Mesenchymal stem cell (in vitro differentiated cells and primary cell): ENCODE measurements at regions not wholly inside any gene's neighbourhood (a gene's known extent, or its start where the extent isn't known, plus 50 kb on each side); places are given as distances from the start of the nearest gene placed in this dataset.

Experiments used
- DNase-seq: peaks from one replicate; pipeline ENCODE4 v3.0.0-alpha.2; 2013
- H2AFZ ChIP-seq: one replicate; pipeline ENCODE4 v1.6.1; 2013; ENCODE audit warnings: low read depth, mild to moderate bottlenecking, control low read depth, inconsistent platforms, low read length, moderate library complexity
- H2AK5ac ChIP-seq: 2 replicates; pipeline ENCODE4 v1.6.1; 2013; ENCODE audit warnings: low read length, moderate library complexity, mild to moderate bottlenecking, inconsistent platforms; ENCODE audit not compliant: severe bottlenecking
- H2BK120ac ChIP-seq: one replicate; pipeline ENCODE4 v1.6.1; 2013; ENCODE audit warnings: low read depth, mild to moderate bottlenecking, inconsistent platforms, low read length, moderate library complexity
- H2BK12ac ChIP-seq, 2 experiments: one replicate each; pipeline ENCODE4 v1.6.1; 2013; ENCODE audit warnings: inconsistent platforms in 2 of 2, low read length in 2 of 2, mild to moderate bottlenecking in 2 of 2, moderate library complexity in 2 of 2, control low read depth in 1 of 2
- H2BK15ac ChIP-seq: one replicate; pipeline ENCODE4 v1.6.1; 2013; ENCODE audit warnings: mild to moderate bottlenecking, low read depth, inconsistent platforms; ENCODE audit not compliant: poor library complexity, severe bottlenecking
- H2BK5ac ChIP-seq: 2 replicates; pipeline ENCODE4 v1.6.1; 2013; ENCODE audit warnings: low read depth, mild to moderate bottlenecking, low read length, control low read depth, inconsistent platforms; ENCODE audit not compliant: poor library complexity, severe bottlenecking
- H3K14ac ChIP-seq, 2 experiments: one replicate each; pipeline ENCODE4 v1.6.1; 2013; ENCODE audit warnings: inconsistent platforms in 2 of 2, low read length in 2 of 2, control low read depth in 1 of 2, mild to moderate bottlenecking in 1 of 2, moderate library complexity in 1 of 2
- H3K18ac ChIP-seq, 2 experiments: one replicate each; pipeline ENCODE4 v1.6.1; 2013; ENCODE audit warnings: inconsistent platforms in 2 of 2, low read length in 2 of 2, control low read depth in 1 of 2, low read depth in 1 of 2, mild to moderate bottlenecking in 1 of 2
- H3K23ac ChIP-seq, 2 experiments: one replicate each; pipeline ENCODE4 v1.6.1; 2013; ENCODE audit warnings: inconsistent platforms in 2 of 2, low read length in 2 of 2, mild to moderate bottlenecking in 2 of 2, moderate library complexity in 2 of 2, control low read depth in 1 of 2
- H3K27ac ChIP-seq: 2 replicates; pipeline ENCODE4 v1.5.1; 2013; ENCODE audit warnings: mild to moderate bottlenecking, moderate library complexity, low read length, control low read depth, inconsistent platforms; ENCODE audit not compliant: poor library complexity, severe bottlenecking
- H3K27me3 ChIP-seq, 2 experiments: 2 replicates each; pipeline versions ENCODE4 v1.6.1 to v1.7.0; 2013; ENCODE audit warnings: low read length in 2 of 2, mild to moderate bottlenecking in 2 of 2, moderate library complexity in 2 of 2, control low read depth in 1 of 2, inconsistent platforms in 1 of 2; ENCODE audit not compliant: control insufficient read depth in 1 of 2, insufficient read depth in 1 of 2
- H3K36me3 ChIP-seq, 2 experiments: 2 replicates each; pipeline versions ENCODE4 v1.6.1 to v1.7.0; 2013; ENCODE audit warnings: low read length in 2 of 2, control low read depth in 1 of 2, inconsistent platforms in 1 of 2, low read depth in 1 of 2, mild to moderate bottlenecking in 1 of 2; ENCODE audit not compliant: insufficient read depth in 2 of 2, control insufficient read depth in 1 of 2
- H3K4ac ChIP-seq, 2 experiments: one replicate each; pipeline ENCODE4 v1.6.1; 2013; ENCODE audit warnings: inconsistent platforms in 2 of 2, low read length in 2 of 2, mild to moderate bottlenecking in 2 of 2, moderate library complexity in 2 of 2, control low read depth in 1 of 2, low read depth in 1 of 2
- H3K4me1 ChIP-seq: 2 replicates; pipeline ENCODE4 v1.6.1; 2013; ENCODE audit warnings: low read depth, low read length, control low read depth; ENCODE audit not compliant: control insufficient read depth, insufficient read depth
- H3K4me2 ChIP-seq: 2 replicates; pipeline ENCODE4 v1.6.1; 2013; ENCODE audit warnings: low read length, mild to moderate bottlenecking, inconsistent platforms; ENCODE audit not compliant: poor library complexity, severe bottlenecking
- H3K4me3 ChIP-seq, 2 experiments: 2 replicates each; pipeline versions ENCODE4 v1.5.1 to v1.7.0; 2013; ENCODE audit warnings: low read length in 2 of 2, mild to moderate bottlenecking in 2 of 2, control low read depth in 1 of 2, low read depth in 1 of 2; ENCODE audit not compliant: insufficient read depth in 1 of 2
- H3K79me1 ChIP-seq: replicated peaks from 2 replicates; pipeline ENCODE4 v1.6.1; 2013; ENCODE audit warnings: mild to moderate bottlenecking, control low read depth, low read length, inconsistent platforms; ENCODE audit not compliant: poor library complexity, severe bottlenecking
- H3K9ac ChIP-seq: 2 replicates; pipeline ENCODE4 v1.7.0; 2013; ENCODE audit warnings: mild to moderate bottlenecking, low read length, moderate library complexity
- H3K9me3 ChIP-seq: 2 replicates; pipeline ENCODE4 v1.7.0; 2013; ENCODE audit warnings: mild to moderate bottlenecking, low read length; ENCODE audit not compliant: control insufficient read depth
- H4K8ac ChIP-seq: one replicate; pipeline ENCODE4 v1.6.1; 2013; ENCODE audit warnings: inconsistent platforms, mild to moderate bottlenecking, low read length, moderate library complexity
- H4K91ac ChIP-seq: one replicate; pipeline ENCODE4 v1.6.1; 2013; ENCODE audit warnings: mild to moderate bottlenecking, low read length, inconsistent platforms
- WGBS: methylation state at CpG from one replicate; pipeline ENCODE4 v1.1.7; 2013; ENCODE audit warnings: mixed read lengths; 5-methylcytosine and 5-hydroxymethylcytosine counted together

DNA sequence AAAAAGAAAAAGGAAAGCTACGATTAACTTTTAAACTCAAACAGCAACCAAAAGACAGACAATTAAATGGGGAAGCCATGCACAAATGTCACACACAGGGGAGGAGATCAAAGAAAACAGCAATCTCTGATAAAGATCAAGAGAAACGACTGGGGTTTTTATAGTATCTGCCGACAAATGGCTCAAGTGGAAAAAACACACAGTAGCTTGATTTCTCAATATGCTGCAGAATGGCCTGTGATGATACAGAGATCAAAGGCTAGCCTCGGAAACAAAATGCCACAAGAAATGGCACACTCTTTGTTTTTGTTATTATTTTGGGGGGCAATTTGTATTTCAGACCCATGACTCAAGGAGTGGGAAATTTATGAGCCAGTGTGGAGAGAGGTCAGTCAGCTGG is 126.1 kb downstream of the TEX36 start:
- no peak overlapping the region for H4K8ac ChIP-seq
- H3K4me2 ChIP-seq: no peak overlapping the region
- no peak overlapping the region for H2BK5ac ChIP-seq
- no peak overlapping the region for H3K14ac ChIP-seq
- peaks cover 0 to 46% of the 10 kb centered on the region in 2 experiments for H3K27me3 ChIP-seq
- no peak overlapping the region for H3K4ac ChIP-seq
- no peak overlapping the region for H2AK5ac ChIP-seq
- H3K9ac ChIP-seq: no peak overlapping the region
- no peak for DNase-seq
- no peak overlapping the region for H2BK15ac ChIP-seq
- no peaks in the 10 kb centered on the region for H3K36me3 ChIP-seq
- H3K23ac ChIP-seq: no peak overlapping the region
- 36% methylated on average over 3 of the region's 4 CpGs for WGBS
- H2BK120ac ChIP-seq: no peak overlapping the region
- no peak overlapping the region for H3K27ac ChIP-seq
- H3K4me3 ChIP-seq: no peak overlapping the region
- H3K9me3 ChIP-seq: peaks cover 16% of the 10 kb centered on the region
- H2BK12ac ChIP-seq: no peak overlapping the region
- H3K4me1 ChIP-seq: no peaks in the 10 kb centered on the region
- H2AFZ ChIP-seq: no peak overlapping the region
- H4K91ac ChIP-seq: no peak overlapping the region
- no peaks in the 10 kb centered on the region for H3K79me1 ChIP-seq
- no peak overlapping the region for H3K18ac ChIP-seq

DNA sequence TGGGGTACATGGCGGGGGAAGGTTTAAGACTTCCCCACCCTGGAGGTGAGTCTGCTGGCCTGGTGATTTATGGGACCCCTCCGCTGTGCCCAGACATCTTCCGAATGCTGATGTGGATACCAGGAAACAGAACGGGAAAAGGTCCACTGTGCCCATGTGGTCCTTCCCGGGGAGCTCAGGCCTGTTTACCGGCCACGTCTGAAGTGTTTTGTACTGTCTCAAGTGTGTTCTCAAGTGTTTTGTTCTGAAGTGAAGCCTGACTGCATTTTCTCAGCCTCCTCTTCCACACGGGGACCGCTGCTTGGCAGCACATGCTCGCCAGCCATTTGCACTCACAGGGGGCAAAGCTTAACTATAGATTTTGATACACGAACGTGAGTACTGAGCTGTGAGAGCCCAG is 127.2 kb downstream of the TEX36 start:
- WGBS: 83% methylated on average over 12 of the region's 12 CpGs
- H2BK12ac ChIP-seq: no peak overlapping the region
- no peak overlapping the region for H3K4me2 ChIP-seq
- no peak overlapping the region for H4K8ac ChIP-seq
- H3K14ac ChIP-seq: no peak overlapping the region
- no peak overlapping the region for H2AFZ ChIP-seq
- no peak overlapping the region for H2BK15ac ChIP-seq
- no peak overlapping the region for H3K23ac ChIP-seq
- H3K36me3 ChIP-seq: no peaks in the 10 kb centered on the region
- no peak overlapping the region for H3K18ac ChIP-seq
- no peak overlapping the region for H2AK5ac ChIP-seq
- H2BK5ac ChIP-seq: no peak overlapping the region
- peaks cover 18% of the 10 kb centered on the region for H3K9me3 ChIP-seq
- no peak overlapping the region for H3K4ac ChIP-seq
- DNase-seq: no peak
- H3K27ac ChIP-seq: no peak overlapping the region
- no peak overlapping the region for H4K91ac ChIP-seq
- H3K9ac ChIP-seq: no peak overlapping the region
- H3K27me3 ChIP-seq: peaks cover 0 to 50% of the 10 kb centered on the region in 2 experiments
- H2BK120ac ChIP-seq: no peak overlapping the region
- H3K4me1 ChIP-seq: no peaks in the 10 kb centered on the region
- H3K4me3 ChIP-seq: no peak overlapping the region
- H3K79me1 ChIP-seq: no peaks in the 10 kb centered on the region

DNA sequence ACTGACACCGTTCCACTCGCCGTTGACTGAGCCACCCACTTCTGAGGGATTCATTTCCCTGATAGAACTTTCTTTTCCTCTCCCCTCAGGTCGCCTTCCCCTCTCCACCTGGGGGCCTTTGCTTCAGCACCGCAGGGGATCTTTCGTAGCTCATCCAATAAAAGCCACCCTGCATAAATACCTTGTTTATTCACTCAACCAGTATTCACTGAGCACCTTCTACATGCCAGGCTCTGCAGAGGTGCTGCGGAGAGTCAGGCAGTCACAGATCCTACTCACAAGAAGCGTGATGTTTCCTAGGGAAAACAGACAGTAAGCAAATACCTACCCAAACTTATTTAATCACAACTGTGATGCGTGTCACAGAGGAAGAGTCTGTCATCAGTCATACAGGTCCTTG is 127.7 kb downstream of the TEX36 start:
- Histone ChIP-seq H3K4me1 (no peaks in the 10 kb centered on the region), H3K27me3 (peaks cover 0 to 52% of the 10 kb centered on the region in 2 experiments), H3K36me3 (no peaks in the 10 kb centered on the region), H2BK12ac (no peak overlapping the region), H2BK120ac (no peak overlapping the region), H2AK5ac (no peak overlapping the region), H4K8ac (no peak overlapping the region), H3K4me3 (no peak overlapping the region), H3K14ac (no peak overlapping the region), H3K4me2 (no peak overlapping the region), H3K9ac (no peak overlapping the region), H2BK15ac (no peak overlapping the region), H4K91ac (no peak overlapping the region), H3K27ac (no peak overlapping the region), H3K9me3 (peaks cover 18% of the 10 kb centered on the region), H3K4ac (no peak overlapping the region), H3K23ac (no peak overlapping the region), H3K79me1 (no peaks in the 10 kb centered on the region), H2AFZ (no peak overlapping the region), H2BK5ac (no peak overlapping the region), H3K18ac (no peak overlapping the region)
- WGBS: 82% methylated on average over 9 of the region's 9 CpGs
- DNase-seq: no peak

DNA sequence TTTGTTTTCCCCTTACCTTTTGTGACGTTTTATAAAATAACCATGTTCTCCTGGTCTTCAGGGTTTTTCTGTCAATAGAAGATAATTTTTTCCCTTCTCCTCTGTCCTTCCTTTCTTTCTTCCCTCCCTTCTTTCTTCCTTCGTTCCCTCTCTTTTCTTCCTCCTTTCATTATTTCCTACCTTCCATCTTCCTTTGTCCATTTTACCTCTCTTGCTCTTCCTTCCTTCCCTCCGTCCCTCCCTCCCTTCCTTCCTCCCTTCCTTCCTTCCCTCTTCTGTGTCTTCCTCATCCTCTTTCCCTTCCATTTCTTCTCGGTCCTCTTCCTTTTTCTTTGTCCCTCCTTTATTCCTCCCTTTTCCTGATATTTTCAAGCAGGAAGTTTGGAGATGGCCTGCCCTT is 128.2 kb downstream of the TEX36 start:
- H2BK15ac ChIP-seq: no peak overlapping the region
- H3K9me3 ChIP-seq: peaks cover 18% of the 10 kb centered on the region
- no peak overlapping the region for H4K8ac ChIP-seq
- no peak overlapping the region for H3K4ac ChIP-seq
- H2BK5ac ChIP-seq: no peak overlapping the region
- no peak overlapping the region for H3K23ac ChIP-seq
- no peak overlapping the region for H3K18ac ChIP-seq
- 86% methylated on average over 4 of the region's 4 CpGs for WGBS
- H3K79me1 ChIP-seq: no peaks in the 10 kb centered on the region
- H2AK5ac ChIP-seq: no peak overlapping the region
- no peak overlapping the region for H3K4me2 ChIP-seq
- H2BK120ac ChIP-seq: no peak overlapping the region
- no peak for DNase-seq
- H2BK12ac ChIP-seq: no peak overlapping the region
- no peaks in the 10 kb centered on the region for H3K4me1 ChIP-seq
- H3K4me3 ChIP-seq: no peak overlapping the region
- no peak overlapping the region for H3K14ac ChIP-seq
- no peak overlapping the region for H2AFZ ChIP-seq
- no peak overlapping the region for H3K9ac ChIP-seq
- no peaks in the 10 kb centered on the region for H3K36me3 ChIP-seq
- no peak overlapping the region for H3K27ac ChIP-seq
- no peak overlapping the region for H4K91ac ChIP-seq
- H3K27me3 ChIP-seq: peaks cover 0 to 57% of the 10 kb centered on the region in 2 experiments
